SK-N-SH (cell line): ENCODE measurements at regions not wholly inside any gene's neighbourhood (a gene's known extent, or its start where the extent isn't known, plus 50 kb on each side); places are given as distances from the start of the nearest gene placed in this dataset.

Experiments
- CTCF ChIA-PET: fragments of 300-600, 350-600 bp; formaldehyde crosslinking; extraction: SDS; loops from one replicate; lab custom pipeline; 2021; lab: Yijun Ruan, JAX
- POLR2A ChIA-PET: fragments of 350-600 bp; sonication (Branson Sonifier 250); formaldehyde crosslinking; extraction: SDS; loops from one replicate; lab custom pipeline; 2020; ENCODE audit warnings: antibody characterized with exemption, inconsistent platforms; lab: Yijun Ruan, JAX
- DNase-seq: peaks from one replicate; pipeline ENCODE4 v3.0.0; 2012
- H2AFZ ChIP-seq: fragments of 200-600 bp; sonication (generic); 2 replicates; pipeline ENCODE4 v1.8.1; 2016; ENCODE audit warnings: antibody characterized with exemption, mild to moderate bottlenecking, low read depth
- H3F3A ChIP-seq: fragments of 200-600 bp; sonication (generic); replicated peaks from 2 replicates; pipeline ENCODE3; 2016; ENCODE audit warnings: antibody characterized with exemption, mild to moderate bottlenecking; ENCODE audit not compliant: insufficient read depth
- H3K27ac ChIP-seq, 2 experiments: fragments of 200-500 bp in 1 of 2; fragments of 200-600 bp in 1 of 2; sonication (Bioruptor generic) in 1 of 2; sonication (generic), shearing (Covaris generic) in 1 of 2; 2 replicates each; pipeline versions ENCODE4 v1.5.1 to v1.6.1; 2014 to 2016; ENCODE audit warnings: low read depth in 2 of 2, inconsistent platforms in 1 of 2, low read length in 1 of 2, mild to moderate bottlenecking in 1 of 2, mixed read lengths in 1 of 2
- H3K27me3 ChIP-seq: fragments of 200-600 bp; sonication (generic), shearing (Covaris generic); 2 replicates; pipeline ENCODE4 v1.6.1; 2016; ENCODE audit warnings: mixed run types; ENCODE audit not compliant: insufficient read depth
- H3K36me3 ChIP-seq, 2 experiments: fragments of 200-500 bp in 1 of 2; fragments of 200-600 bp in 1 of 2; sonication (Bioruptor generic) in 1 of 2; sonication (generic) in 1 of 2; replicated peaks in 1 of 2; 2 replicates each; pipeline versions ENCODE3 to v1.5.1; 2014 to 2016; ENCODE audit warnings: low read length in 1 of 2, mild to moderate bottlenecking in 1 of 2; ENCODE audit not compliant: insufficient read depth in 2 of 2, control insufficient read depth in 1 of 2
- H3K4me1 ChIP-seq, 2 experiments: fragments of 200-500 bp in 1 of 2; fragments of 200-600 bp in 1 of 2; sonication (Bioruptor generic) in 1 of 2; sonication (generic), shearing (Covaris generic) in 1 of 2; 2 replicates each; pipeline versions ENCODE4 v1.5.1 to v1.6.1; 2014 to 2016; ENCODE audit warnings: low read depth in 1 of 2, low read length in 1 of 2, mixed run types in 1 of 2; ENCODE audit not compliant: insufficient read depth in 2 of 2, control insufficient read depth in 1 of 2
- H3K4me2 ChIP-seq: fragments of 200-600 bp; sonication (generic), shearing (Covaris generic); 2 replicates; pipeline ENCODE4 v1.6.1; 2017; ENCODE audit warnings: mixed run types
- H3K4me3 ChIP-seq, 2 experiments: fragments of 200-500 bp in 1 of 2; fragments of 200-600 bp in 1 of 2; sonication (Bioruptor generic) in 1 of 2; sonication (generic), shearing (Covaris generic) in 1 of 2; 2 replicates each; pipeline versions ENCODE4 v1.5.1 to v1.8.1; 2014 to 2016; ENCODE audit warnings: low read depth in 2 of 2, inconsistent platforms in 1 of 2, low read length in 1 of 2, mild to moderate bottlenecking in 1 of 2, mixed read lengths in 1 of 2, moderate library complexity in 1 of 2
- H3K79me2 ChIP-seq: fragments of 200-600 bp; sonication (generic); 2 replicates; pipeline ENCODE4 v1.8.1; 2017; ENCODE audit warnings: mild to moderate bottlenecking; ENCODE audit not compliant: insufficient read depth
- H3K9ac ChIP-seq: fragments of 200-600 bp; sonication (generic); 2 replicates; pipeline ENCODE4 v1.6.1; 2017; ENCODE audit warnings: mixed run types
- H3K9me2 ChIP-seq: fragments of 200-600 bp; sonication (generic); 2 replicates; pipeline ENCODE4 v1.6.1; 2017; ENCODE audit warnings: mixed run types
- H3K9me3 ChIP-seq: fragments of 200-600 bp; sonication (generic); 2 replicates; pipeline ENCODE4 v1.6.1; 2017; ENCODE audit warnings: mixed run types, mild to moderate bottlenecking, moderate library complexity
- H4K20me1 ChIP-seq: fragments of 200-600 bp; sonication (generic); 2 replicates; pipeline ENCODE4 v1.6.1; 2017; ENCODE audit warnings: mild to moderate bottlenecking, mixed run types; ENCODE audit not compliant: insufficient read depth
- CHD2 ChIP-seq: fragments of 150-350 bp; IDR thresholded peaks from 2 replicates; pipeline ENCODE4 v1.6.1; 2018; ENCODE audit warnings: low read length; ENCODE audit not compliant: partially characterized antibody
- ELF1 ChIP-seq: IDR thresholded peaks from 2 replicates; pipeline ENCODE4 v1.4.0; 2012
- EZH2phosphoT487 ChIP-seq: fragments of 200-600 bp; sonication (generic); IDR thresholded peaks from 2 replicates; pipeline ENCODE4 v1.6.1; 2017; ENCODE audit warnings: low read depth, mixed run types, mild to moderate bottlenecking, antibody characterized with exemption, moderate library complexity, borderline replicate concordance
- FOSL2 ChIP-seq: IDR thresholded peaks from 2 replicates; pipeline ENCODE4 v1.4.0; 2012; ENCODE audit warnings: low read depth, mild to moderate bottlenecking, moderate library complexity, borderline replicate concordance
- FOXM1 ChIP-seq: IDR thresholded peaks from 2 replicates; pipeline ENCODE4 v1.4.0; 2012; ENCODE audit warnings: low read depth, mild to moderate bottlenecking
- GABPA ChIP-seq: IDR thresholded peaks from 2 replicates; pipeline ENCODE4 v1.4.0; 2012; ENCODE audit warnings: low read depth, mild to moderate bottlenecking
- GATA2 ChIP-seq: sonication (generic); formaldehyde crosslinking; IDR thresholded peaks from 2 replicates; pipeline ENCODE4 v1.5.0; 2020; ENCODE audit warnings: mild to moderate bottlenecking, missing genetic modification reagents
- JUND ChIP-seq: IDR thresholded peaks from 2 replicates; pipeline ENCODE4 v1.4.0; 2012
- NFIC ChIP-seq: IDR thresholded peaks from 2 replicates; pipeline ENCODE4 v1.4.0; 2012; ENCODE audit warnings: borderline replicate concordance
- NRF1 ChIP-seq: IDR thresholded peaks from 2 replicates; pipeline ENCODE4 v1.6.1; 2012; ENCODE audit warnings: low read depth, mild to moderate bottlenecking, low read length
- POLR2AphosphoS5 ChIP-seq: IDR thresholded peaks from 2 replicates; pipeline ENCODE4 v1.6.1; 2012; ENCODE audit warnings: low read depth, low read length
- RAD21 ChIP-seq: IDR thresholded peaks from 2 replicates; pipeline ENCODE4 v1.6.1; 2012; ENCODE audit warnings: mild to moderate bottlenecking, low read length
- RFX5 ChIP-seq: IDR thresholded peaks from 2 replicates; pipeline ENCODE4 v1.6.1; 2012; ENCODE audit warnings: mild to moderate bottlenecking, improper control_type of control experiment, low read length
- RXRA ChIP-seq: IDR thresholded peaks from 2 replicates; pipeline ENCODE4 v1.4.0; 2012; ENCODE audit warnings: low read depth, mild to moderate bottlenecking, borderline replicate concordance
- SIN3A ChIP-seq: IDR thresholded peaks from 2 replicates; pipeline ENCODE4 v1.6.1; 2012; ENCODE audit warnings: low read depth, mild to moderate bottlenecking, low read length, moderate library complexity, borderline replicate concordance
- SMC3 ChIP-seq: IDR thresholded peaks from 2 replicates; pipeline ENCODE4 v1.6.1; 2012; ENCODE audit warnings: low read depth, low read length, improper control_type of control experiment
- TCF12 ChIP-seq: IDR thresholded peaks from 2 replicates; pipeline ENCODE4 v1.4.0; 2012
- WGBS: methylation state at CpG from one replicate; pipeline ENCODE4 v1.1.6; 2017; ENCODE audit warnings: low lambda C conversion rate; 5-methylcytosine and 5-hydroxymethylcytosine counted together
- TF ChIP-seq, protein P1 (sequence below): IDR thresholded peaks from 2 replicates; pipeline ENCODE4 v1.4.0; 2012; ENCODE audit warnings: low read depth, borderline replicate concordance
- TF ChIP-seq, protein P2 (sequence below): fragments of 200-600 bp; sonication (generic); IDR thresholded peaks from 2 replicates; pipeline ENCODE4 v1.6.1; 2017; ENCODE audit warnings: antibody characterized with exemption, mild to moderate bottlenecking, moderate library complexity
- TF ChIP-seq, protein P3 (sequence below): IDR thresholded peaks from 2 replicates; pipeline ENCODE4 v1.4.0; 2012; ENCODE audit warnings: low read depth
- TF ChIP-seq, protein P4 (sequence below): fragments of 150-350 bp; IDR thresholded peaks from 2 replicates; pipeline ENCODE4 v1.6.1; 2016; ENCODE audit warnings: mild to moderate bottlenecking, low read depth, low read length
- TF ChIP-seq, protein P5 (sequence below): fragments of 150-350 bp; IDR thresholded peaks from 2 replicates; pipeline ENCODE4 v1.6.1; 2017; ENCODE audit warnings: antibody characterized with exemption, low read length, low read depth, borderline replicate concordance

DNA sequence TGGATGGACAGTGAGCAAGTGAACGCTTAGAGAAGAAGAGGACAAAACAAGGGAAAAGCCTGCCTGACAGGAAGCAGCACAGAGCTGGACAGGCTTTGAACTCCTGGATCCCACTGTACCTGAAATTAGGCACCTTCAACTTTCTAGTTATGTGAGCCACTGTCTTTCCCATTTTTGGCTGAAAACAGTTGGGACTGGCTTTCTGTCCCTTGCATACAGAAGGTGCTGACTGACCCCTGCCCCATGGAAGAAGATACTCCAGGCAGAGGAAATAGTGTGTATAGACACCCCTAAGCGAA is 122.8 kb downstream of the CEBPB start:
- Histone ChIP-seq H3K9me2 (no peaks in the 10 kb centered on the region), H3K4me2 (no peak overlapping the region)

DNA sequence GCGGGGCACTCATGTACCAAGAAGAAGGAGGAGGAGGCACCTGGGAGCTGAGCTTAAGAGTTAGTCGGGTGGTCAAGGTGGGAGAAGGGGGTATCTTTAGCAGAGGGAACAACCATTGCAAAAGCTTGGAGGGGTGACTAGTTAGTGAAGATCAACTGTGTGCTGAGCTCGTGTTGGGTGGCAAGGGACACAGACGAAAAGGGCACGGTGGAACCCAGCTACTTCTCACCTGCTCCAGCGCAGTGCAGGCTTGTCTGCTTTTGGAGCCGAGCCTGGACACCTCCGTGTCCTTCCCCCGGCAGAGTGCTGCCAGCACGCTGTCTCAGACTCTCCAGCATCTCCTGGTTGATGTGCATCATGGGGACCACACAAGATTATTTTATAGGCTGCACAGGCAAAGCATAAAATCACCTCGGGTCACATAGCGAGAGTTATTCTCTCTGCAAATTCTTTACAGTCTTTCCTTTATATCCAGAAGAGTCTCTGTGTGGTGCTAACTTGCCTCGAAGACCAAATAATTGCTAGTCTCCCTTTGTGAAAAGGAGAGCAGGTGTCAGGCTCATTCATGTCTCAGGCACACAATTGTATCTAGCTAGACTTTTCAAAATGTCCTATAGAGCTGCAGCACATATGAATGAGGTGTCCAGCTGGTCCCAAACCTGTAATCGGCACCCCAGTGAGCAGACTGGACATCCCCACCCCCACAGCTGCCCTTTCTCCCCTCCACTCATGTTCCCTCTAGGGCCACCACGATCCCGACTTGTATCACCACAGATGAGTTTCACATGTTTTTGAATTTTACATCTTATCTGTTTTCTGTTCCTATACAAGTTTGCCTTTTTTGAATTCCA is 123.4 kb downstream of the CEBPB start:
- no peaks in the 10 kb centered on the region for H4K20me1 ChIP-seq
- H3F3A ChIP-seq = peaks cover 11% of the 10 kb centered on the region
- no peak for DNase-seq
- no peaks in the 10 kb centered on the region for H3K27me3 ChIP-seq
- H3K9me3 ChIP-seq = no peaks in the 10 kb centered on the region
- H3K79me2 ChIP-seq = no peaks in the 10 kb centered on the region
- H3K9me2 ChIP-seq = no peaks in the 10 kb centered on the region
- no peak overlapping the region for H3K27ac ChIP-seq
- WGBS = 87% methylated on average over 14 of the region's 16 CpGs
- H3K36me3 ChIP-seq = no peaks in the 10 kb centered on the region
- H2AFZ ChIP-seq = no peak overlapping the region
- no peak overlapping the region for H3K4me2 ChIP-seq
- no peak overlapping the region for H3K4me3 ChIP-seq
- peaks cover 7 to 12% of the 10 kb centered on the region in 2 experiments; a peak in 3 of 4 replicates for H3K4me1 ChIP-seq
- POLR2A ChIA-PET = no interaction called here
- CTCF ChIA-PET = no interaction called here
- H3K9ac ChIP-seq = no peak overlapping the region
- TF ChIP-seq SIN3A (no peak), RXRA (no peak), GATA2 (CRISPR knock-in tag) (no peak), TCF12 (no peak), NFIC (no peak), POLR2AphosphoS5 (no peak), RAD21 (no peak), JUND (no peak), FOXM1 (no peak), ELF1 (no peak), NRF1 (no peak), GABPA (no peak), EZH2phosphoT487 (no peak)
- TF ChIP-seq, protein P1, sequence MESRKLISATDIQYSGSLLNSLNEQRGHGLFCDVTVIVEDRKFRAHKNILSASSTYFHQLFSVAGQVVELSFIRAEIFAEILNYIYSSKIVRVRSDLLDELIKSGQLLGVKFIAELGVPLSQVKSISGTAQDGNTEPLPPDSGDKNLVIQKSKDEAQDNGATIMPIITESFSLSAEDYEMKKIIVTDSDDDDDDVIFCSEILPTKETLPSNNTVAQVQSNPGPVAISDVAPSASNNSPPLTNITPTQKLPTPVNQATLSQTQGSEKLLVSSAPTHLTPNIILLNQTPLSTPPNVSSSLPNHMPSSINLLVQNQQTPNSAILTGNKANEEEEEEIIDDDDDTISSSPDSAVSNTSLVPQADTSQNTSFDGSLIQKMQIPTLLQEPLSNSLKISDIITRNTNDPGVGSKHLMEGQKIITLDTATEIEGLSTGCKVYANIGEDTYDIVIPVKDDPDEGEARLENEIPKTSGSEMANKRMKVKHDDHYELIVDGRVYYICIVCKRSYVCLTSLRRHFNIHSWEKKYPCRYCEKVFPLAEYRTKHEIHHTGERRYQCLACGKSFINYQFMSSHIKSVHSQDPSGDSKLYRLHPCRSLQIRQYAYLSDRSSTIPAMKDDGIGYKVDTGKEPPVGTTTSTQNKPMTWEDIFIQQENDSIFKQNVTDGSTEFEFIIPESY = no peak
- TF ChIP-seq, protein P2, sequence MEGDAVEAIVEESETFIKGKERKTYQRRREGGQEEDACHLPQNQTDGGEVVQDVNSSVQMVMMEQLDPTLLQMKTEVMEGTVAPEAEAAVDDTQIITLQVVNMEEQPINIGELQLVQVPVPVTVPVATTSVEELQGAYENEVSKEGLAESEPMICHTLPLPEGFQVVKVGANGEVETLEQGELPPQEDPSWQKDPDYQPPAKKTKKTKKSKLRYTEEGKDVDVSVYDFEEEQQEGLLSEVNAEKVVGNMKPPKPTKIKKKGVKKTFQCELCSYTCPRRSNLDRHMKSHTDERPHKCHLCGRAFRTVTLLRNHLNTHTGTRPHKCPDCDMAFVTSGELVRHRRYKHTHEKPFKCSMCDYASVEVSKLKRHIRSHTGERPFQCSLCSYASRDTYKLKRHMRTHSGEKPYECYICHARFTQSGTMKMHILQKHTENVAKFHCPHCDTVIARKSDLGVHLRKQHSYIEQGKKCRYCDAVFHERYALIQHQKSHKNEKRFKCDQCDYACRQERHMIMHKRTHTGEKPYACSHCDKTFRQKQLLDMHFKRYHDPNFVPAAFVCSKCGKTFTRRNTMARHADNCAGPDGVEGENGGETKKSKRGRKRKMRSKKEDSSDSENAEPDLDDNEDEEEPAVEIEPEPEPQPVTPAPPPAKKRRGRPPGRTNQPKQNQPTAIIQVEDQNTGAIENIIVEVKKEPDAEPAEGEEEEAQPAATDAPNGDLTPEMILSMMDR = no peak
- TF ChIP-seq, protein P3, sequence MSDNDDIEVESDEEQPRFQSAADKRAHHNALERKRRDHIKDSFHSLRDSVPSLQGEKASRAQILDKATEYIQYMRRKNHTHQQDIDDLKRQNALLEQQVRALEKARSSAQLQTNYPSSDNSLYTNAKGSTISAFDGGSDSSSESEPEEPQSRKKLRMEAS = no peak

More for the DNA sequence above, 122.8 kb downstream of the CEBPB start:
- no peak for DNase-seq
- Histone ChIP-seq H3K9me3 (no peaks in the 10 kb centered on the region), H2AFZ (no peak overlapping the region), H3K9ac (no peak overlapping the region), H3K79me2 (no peaks in the 10 kb centered on the region), H3F3A (peaks cover 11% of the 10 kb centered on the region), H3K4me3 (no peak overlapping the region), H4K20me1 (no peaks in the 10 kb centered on the region), H3K36me3 (no peaks in the 10 kb centered on the region), H3K27me3 (no peaks in the 10 kb centered on the region), H3K27ac (peak overlapping the region in 1 of 2 experiments; percentile 47; a peak in 1 of 4 replicates), H3K4me1 (peaks cover 11 to 14% of the 10 kb centered on the region in 2 experiments; a peak in 3 of 4 replicates)
- CTCF ChIA-PET = no interaction called here
- WGBS = 97% methylated on average over 2 of the region's 2 CpGs
- TF ChIP-seq, protein P3 = no peak
- TF ChIP-seq CHD2 (no peak), ELF1 (no peak), SIN3A (no peak), FOSL2 (no peak), RAD21 (no peak), SMC3 (no peak), RFX5 (no peak)
- TF ChIP-seq, protein P4, sequence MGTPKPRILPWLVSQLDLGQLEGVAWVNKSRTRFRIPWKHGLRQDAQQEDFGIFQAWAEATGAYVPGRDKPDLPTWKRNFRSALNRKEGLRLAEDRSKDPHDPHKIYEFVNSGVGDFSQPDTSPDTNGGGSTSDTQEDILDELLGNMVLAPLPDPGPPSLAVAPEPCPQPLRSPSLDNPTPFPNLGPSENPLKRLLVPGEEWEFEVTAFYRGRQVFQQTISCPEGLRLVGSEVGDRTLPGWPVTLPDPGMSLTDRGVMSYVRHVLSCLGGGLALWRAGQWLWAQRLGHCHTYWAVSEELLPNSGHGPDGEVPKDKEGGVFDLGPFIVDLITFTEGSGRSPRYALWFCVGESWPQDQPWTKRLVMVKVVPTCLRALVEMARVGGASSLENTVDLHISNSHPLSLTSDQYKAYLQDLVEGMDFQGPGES = no peak
- TF ChIP-seq, protein P5, sequence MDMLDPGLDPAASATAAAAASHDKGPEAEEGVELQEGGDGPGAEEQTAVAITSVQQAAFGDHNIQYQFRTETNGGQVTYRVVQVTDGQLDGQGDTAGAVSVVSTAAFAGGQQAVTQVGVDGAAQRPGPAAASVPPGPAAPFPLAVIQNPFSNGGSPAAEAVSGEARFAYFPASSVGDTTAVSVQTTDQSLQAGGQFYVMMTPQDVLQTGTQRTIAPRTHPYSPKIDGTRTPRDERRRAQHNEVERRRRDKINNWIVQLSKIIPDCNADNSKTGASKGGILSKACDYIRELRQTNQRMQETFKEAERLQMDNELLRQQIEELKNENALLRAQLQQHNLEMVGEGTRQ = no peak
- POLR2A ChIA-PET = no interaction called here
